Esophagus muscularis mucosa (tissue), 3 donors: ENCODE measurements at regions not wholly inside any gene's neighbourhood (a gene's known extent, or its start where the extent isn't known, plus 50 kb on each side); places are given as distances from the start of the nearest gene placed in this dataset.

Experiments used
- EP300 ChIP-seq: sonication (generic); formaldehyde crosslinking; IDR thresholded peaks from one replicate; pipeline ENCODE4 v1.6.1; 2017; ENCODE audit warnings: antibody characterized with exemption
- TF ChIP-seq, protein P1 (sequence below), 3 experiments: fragments of 200-600 bp in 2 of 3; fragments of 450-650 bp in 1 of 3; sonication (generic) in 2 of 3; IDR thresholded peaks; one replicate each; pipeline ENCODE4 v1.5.1; 2017 to 2019; ENCODE audit warnings: antibody characterized with exemption in 3 of 3, mild to moderate bottlenecking in 2 of 3, moderate library complexity in 1 of 3

DNA sequence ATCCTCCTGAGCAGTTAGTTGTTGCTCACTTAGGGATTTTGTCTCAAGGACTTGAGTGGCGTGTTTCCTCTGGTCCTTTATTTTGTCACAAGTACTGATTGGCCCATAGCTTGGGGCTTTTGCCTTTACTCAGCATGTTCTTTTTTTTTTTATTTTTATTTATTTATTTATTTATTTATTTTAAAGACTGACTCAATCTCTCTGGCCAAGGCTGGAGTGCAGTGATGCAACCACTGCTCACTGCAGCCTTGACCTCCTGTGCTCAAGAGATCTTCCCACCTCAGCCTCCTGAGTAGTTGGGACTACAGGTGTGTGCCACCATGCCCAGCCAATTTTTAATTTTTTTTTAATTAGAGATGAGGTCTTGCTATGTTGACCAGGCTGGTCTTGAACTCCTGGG, 223.9 kb upstream of the TPM1 start:
- TF ChIP-seq, protein P1, sequence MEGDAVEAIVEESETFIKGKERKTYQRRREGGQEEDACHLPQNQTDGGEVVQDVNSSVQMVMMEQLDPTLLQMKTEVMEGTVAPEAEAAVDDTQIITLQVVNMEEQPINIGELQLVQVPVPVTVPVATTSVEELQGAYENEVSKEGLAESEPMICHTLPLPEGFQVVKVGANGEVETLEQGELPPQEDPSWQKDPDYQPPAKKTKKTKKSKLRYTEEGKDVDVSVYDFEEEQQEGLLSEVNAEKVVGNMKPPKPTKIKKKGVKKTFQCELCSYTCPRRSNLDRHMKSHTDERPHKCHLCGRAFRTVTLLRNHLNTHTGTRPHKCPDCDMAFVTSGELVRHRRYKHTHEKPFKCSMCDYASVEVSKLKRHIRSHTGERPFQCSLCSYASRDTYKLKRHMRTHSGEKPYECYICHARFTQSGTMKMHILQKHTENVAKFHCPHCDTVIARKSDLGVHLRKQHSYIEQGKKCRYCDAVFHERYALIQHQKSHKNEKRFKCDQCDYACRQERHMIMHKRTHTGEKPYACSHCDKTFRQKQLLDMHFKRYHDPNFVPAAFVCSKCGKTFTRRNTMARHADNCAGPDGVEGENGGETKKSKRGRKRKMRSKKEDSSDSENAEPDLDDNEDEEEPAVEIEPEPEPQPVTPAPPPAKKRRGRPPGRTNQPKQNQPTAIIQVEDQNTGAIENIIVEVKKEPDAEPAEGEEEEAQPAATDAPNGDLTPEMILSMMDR (IDR thresholded peaks at IDR 0.05), result no peak
- TF ChIP-seq EP300, result no peak
